NCI-H1694 treated with DMSO at 0.1 percent for 48 hours (cell line): ENCODE measurements at regions not wholly inside any gene's neighbourhood (a gene's known extent, or its start where the extent isn't known, plus 50 kb on each side); places are given as distances from the start of the nearest gene placed in this dataset.

Source experiments
- DNase-seq: peaks from one replicate; lab custom pipeline; 2025; lab: John Stamatoyannopoulos, UW

GRCh38 chr10:62631241-62631640 is 173.3 kb upstream of the ADO start:
- DNase-seq, result no peak

GRCh38 chr10:62632071-62632809 is 172.3 kb upstream of the ADO start:
- DNase-seq, result no peak

GRCh38 chr10:62633976-62634375 is 170.5 kb upstream of the ADO start:
- DNase-seq, result no peak

GRCh38 chr10:62634576-62634975 is 169.9 kb upstream of the ADO start:
- no peak for DNase-seq

- DNase-seq, result no peak
Observed at GRCh38 chr10:62635127-62635526, 169.4 kb upstream of the ADO start.

GRCh38 chr10:62636825-62637248 is 167.7 kb upstream of the ADO start:
- no peak for DNase-seq

- no peak for DNase-seq
Observed at GRCh38 chr10:62637249-62638061, 167.1 kb upstream of the ADO start.

- no peak for DNase-seq
Observed at GRCh38 chr10:62638062-62638477, 166.4 kb upstream of the ADO start.

GRCh38 chr10:62639144-62639543 is 165.4 kb upstream of the ADO start:
- DNase-seq, result no peak

GRCh38 chr10:62640411-62640810 is 164.1 kb upstream of the ADO start:
- DNase-seq, result no peak

GRCh38 chr10:62643606-62644587 is 160.6 kb upstream of the ADO start:
- DNase-seq, result no peak

GRCh38 chr10:62647375-62648092 is 157.0 kb upstream of the ADO start:
- DNase-seq, result no peak

- no peak for DNase-seq
Observed at GRCh38 chr10:62648921-62649320, 155.6 kb upstream of the ADO start.

GRCh38 chr10:62650411-62650810 is 154.1 kb upstream of the ADO start:
- DNase-seq, result no peak

GRCh38 chr10:62651341-62651740 is 153.2 kb upstream of the ADO start:
- DNase-seq, result no peak

- no peak for DNase-seq
Observed at GRCh38 chr10:62652114-62652513, 152.4 kb upstream of the ADO start.

GRCh38 chr10:62652564-62652963 is 152.0 kb upstream of the ADO start:
- no peak for DNase-seq

GRCh38 chr10:62653254-62653653 is 151.3 kb upstream of the ADO start:
- DNase-seq, result no peak

GRCh38 chr10:62654966-62655336 is 149.6 kb upstream of the ADO start:
- no peak for DNase-seq

- no peak for DNase-seq
Observed at GRCh38 chr10:62655337-62655994, 149.1 kb upstream of the ADO start.

- no peak for DNase-seq
Observed at GRCh38 chr10:62657244-62657835, 147.2 kb upstream of the ADO start.
